GM12873 (cell line): ENCODE measurements at regions not wholly inside any gene's neighbourhood (a gene's known extent, or its start where the extent isn't known, plus 50 kb on each side); places are given as distances from the start of the nearest gene placed in this dataset.

Source experiments
- CTCF ChIP-seq: IDR thresholded peaks from 2 replicates; pipeline ENCODE4 v1.5.1; 2012; ENCODE audit warnings: low read depth, mild to moderate bottlenecking, moderate library complexity, low read length, control low read depth; ENCODE audit not compliant: insufficient read depth; ENCODE audit errors: missing control alignments

GRCh38 chr17:69884356-69884755, 190.7 kb upstream of the KCNJ16 start:
- no peak for TF ChIP-seq CTCF

- no peak for TF ChIP-seq CTCF
Measured at GRCh38 chr17:69884846-69885245, 190.2 kb upstream of the KCNJ16 start.

GRCh38 chr17:69898601-69899000, 176.4 kb upstream of the KCNJ16 start:
- no peak for TF ChIP-seq CTCF

GRCh38 chr17:69900101-69900500, 174.9 kb upstream of the KCNJ16 start:
- no peak for TF ChIP-seq CTCF

GRCh38 chr17:69900829-69901228, 174.2 kb upstream of the KCNJ16 start:
- no peak for TF ChIP-seq CTCF

GRCh38 chr17:69906306-69906705, 168.7 kb upstream of the KCNJ16 start:
- TF ChIP-seq CTCF: no peak

- no peak for TF ChIP-seq CTCF
Measured at GRCh38 chr17:69907132-69907847, 167.7 kb upstream of the KCNJ16 start.
